ENCODE measurements at regions not wholly inside any gene's neighbourhood (a gene's known extent, or its start where the extent isn't known, plus 50 kb on each side); places are given as distances from the start of the nearest gene placed in this dataset.

DNA sequence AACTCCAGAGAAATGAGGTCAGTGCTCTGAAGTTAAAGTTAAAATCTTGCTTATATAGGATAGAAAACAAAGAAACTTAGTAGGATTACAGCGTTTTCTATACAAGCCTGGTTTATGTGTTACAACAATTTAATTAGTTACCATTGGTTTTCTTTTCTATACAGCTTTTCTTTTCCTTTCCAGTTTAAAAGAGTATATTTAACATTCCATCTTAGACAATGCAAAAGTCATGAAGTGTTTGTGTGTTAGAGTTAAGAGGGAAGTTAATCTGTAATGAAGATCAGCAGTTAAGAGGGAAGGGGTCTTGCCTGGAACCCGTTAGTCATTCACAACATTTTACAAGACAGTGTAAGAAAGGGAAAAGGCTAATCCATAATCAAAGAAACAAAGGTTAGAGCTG lies 338.3 kb downstream of the OTUD1 start:
- no peaks in the 10 kb centered on the region for H3K9me3 ChIP-seq (ENCODE audit: low read length)
- H3K4me1 ChIP-seq (ENCODE audit: insufficient read depth, low read length) = no peaks in the 10 kb centered on the region
- no peak overlapping the region for H3K27ac ChIP-seq (ENCODE audit: low read length)
- ChIA-PET POLR2A (ENCODE audit: unreplicated experiment) (no interaction called here), CTCF (no interaction called here)
- H3K4me3 ChIP-seq (ENCODE audit: low read length) = no peak overlapping the region
- DNase-seq (no peak), ATAC-seq (no peak)
- no peaks in the 10 kb centered on the region for H4K20me1 ChIP-seq (ENCODE audit: low read length)
- no peaks in the 10 kb centered on the region for H3K27me3 ChIP-seq (ENCODE audit: low read length)
- H3K4me2 ChIP-seq (ENCODE audit: low read length) = no peak overlapping the region
- H3K9me2 ChIP-seq (replicated peaks; ENCODE audit: low read length) = no peaks in the 10 kb centered on the region
- H3K79me2 ChIP-seq (ENCODE audit: low read length) = no peaks in the 10 kb centered on the region
- H3K36me3 ChIP-seq (ENCODE audit: low read depth, low read length) = no peaks in the 10 kb centered on the region
- H3K9ac ChIP-seq (ENCODE audit: low read length) = no peak overlapping the region
- intact Hi-C loops (cut with micrococcal nuclease) = no loop called here
- no peak overlapping the region for H2AFZ ChIP-seq (ENCODE audit: low read length)
- TF ChIP-seq EZH2 (IDR thresholded peaks at IDR 0.05; ENCODE audit: low read length, unreplicated experiment) (no peak), EZH2phosphoT487 (IDR thresholded peaks at IDR 0.05; ENCODE audit: borderline replicate concordance, low read length) (no peak)
- TF ChIP-seq, protein P1, sequence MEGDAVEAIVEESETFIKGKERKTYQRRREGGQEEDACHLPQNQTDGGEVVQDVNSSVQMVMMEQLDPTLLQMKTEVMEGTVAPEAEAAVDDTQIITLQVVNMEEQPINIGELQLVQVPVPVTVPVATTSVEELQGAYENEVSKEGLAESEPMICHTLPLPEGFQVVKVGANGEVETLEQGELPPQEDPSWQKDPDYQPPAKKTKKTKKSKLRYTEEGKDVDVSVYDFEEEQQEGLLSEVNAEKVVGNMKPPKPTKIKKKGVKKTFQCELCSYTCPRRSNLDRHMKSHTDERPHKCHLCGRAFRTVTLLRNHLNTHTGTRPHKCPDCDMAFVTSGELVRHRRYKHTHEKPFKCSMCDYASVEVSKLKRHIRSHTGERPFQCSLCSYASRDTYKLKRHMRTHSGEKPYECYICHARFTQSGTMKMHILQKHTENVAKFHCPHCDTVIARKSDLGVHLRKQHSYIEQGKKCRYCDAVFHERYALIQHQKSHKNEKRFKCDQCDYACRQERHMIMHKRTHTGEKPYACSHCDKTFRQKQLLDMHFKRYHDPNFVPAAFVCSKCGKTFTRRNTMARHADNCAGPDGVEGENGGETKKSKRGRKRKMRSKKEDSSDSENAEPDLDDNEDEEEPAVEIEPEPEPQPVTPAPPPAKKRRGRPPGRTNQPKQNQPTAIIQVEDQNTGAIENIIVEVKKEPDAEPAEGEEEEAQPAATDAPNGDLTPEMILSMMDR (conservative IDR thresholded peaks at IDR 0.05; ENCODE audit: low read depth, low read length) = no peak
- H3F3A ChIP-seq (ENCODE audit: low read length, unreplicated experiment) = no peaks in the 10 kb centered on the region
- no TSS peak for BruUV-seq (replicated peaks)

DNA sequence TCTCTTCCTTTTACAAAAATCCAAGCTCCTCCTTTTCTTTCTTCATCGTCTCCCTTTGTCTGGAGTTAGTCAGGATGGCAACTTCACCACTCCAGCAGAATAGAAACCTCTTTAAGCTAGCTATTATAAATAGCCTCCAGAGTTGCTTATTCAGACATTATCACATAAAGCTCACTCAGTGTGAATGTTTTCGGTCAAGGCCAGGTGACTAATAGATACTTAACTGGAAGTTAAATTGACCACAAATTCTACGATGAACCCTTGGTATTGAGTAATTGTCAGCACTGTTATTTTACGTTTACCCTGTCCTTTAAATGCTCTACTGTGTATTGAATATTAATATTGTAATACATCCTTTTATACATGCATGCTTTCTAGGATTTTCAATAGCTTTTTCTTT lies 340.4 kb downstream of the OTUD1 start:
- DNase-seq = no peak

DNA sequence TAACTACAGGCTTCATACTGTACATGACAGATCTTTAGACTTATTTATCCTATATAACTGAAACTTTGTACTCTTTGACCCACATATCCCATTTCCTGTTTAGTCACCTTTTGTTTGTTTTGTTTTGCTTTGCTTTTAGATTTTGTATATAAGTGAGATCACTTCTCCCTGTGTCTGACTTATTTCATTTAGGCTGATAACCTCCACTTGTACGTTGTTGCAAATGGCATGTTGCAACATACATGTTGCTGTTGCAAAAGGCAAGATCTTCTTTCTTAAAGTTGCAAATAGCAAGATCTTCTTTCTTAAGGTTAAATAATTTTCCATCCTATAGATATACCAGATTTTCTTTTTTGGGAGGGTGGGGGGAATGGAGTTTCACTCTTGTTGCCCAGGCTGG lies 341.5 kb downstream of the OTUD1 start:
- DNase-seq = no peak
- no TSS peak for BruUV-seq (replicated peaks)
- CTCF ChIA-PET = no interaction called here

More for the DNA sequence above, 340.4 kb downstream of the OTUD1 start:
- H3K79me2 ChIP-seq (ENCODE audit: low read length) = no peaks in the 10 kb centered on the region
- H3K4me2 ChIP-seq (ENCODE audit: low read length) = no peak overlapping the region
- H3F3A ChIP-seq (ENCODE audit: low read length, unreplicated experiment) = no peaks in the 10 kb centered on the region
- no peak overlapping the region for H3K9ac ChIP-seq (ENCODE audit: low read length)
- no peak for ATAC-seq
- no peaks in the 10 kb centered on the region for H3K9me3 ChIP-seq (ENCODE audit: low read length)
- no TSS peak for BruUV-seq (replicated peaks)
- no peak overlapping the region for H3K4me3 ChIP-seq (ENCODE audit: low read length)
- no peaks in the 10 kb centered on the region for H3K9me2 ChIP-seq (replicated peaks; ENCODE audit: low read length)
- no peaks in the 10 kb centered on the region for H3K4me1 ChIP-seq (ENCODE audit: insufficient read depth, low read length)
- no peaks in the 10 kb centered on the region for H3K36me3 ChIP-seq (ENCODE audit: low read depth, low read length)
- H4K20me1 ChIP-seq (ENCODE audit: low read length) = no peaks in the 10 kb centered on the region
- no peak for TF ChIP-seq EZH2 (IDR thresholded peaks at IDR 0.05; ENCODE audit: low read length, unreplicated experiment)
- TF ChIP-seq EZH2phosphoT487 (IDR thresholded peaks at IDR 0.05; ENCODE audit: borderline replicate concordance, low read length) = no peak
- TF ChIP-seq, protein P1 (conservative IDR thresholded peaks at IDR 0.05; ENCODE audit: low read depth, low read length) = no peak
- intact Hi-C loops (cut with micrococcal nuclease) = no loop called here
- ChIA-PET CTCF (no interaction called here), POLR2A (ENCODE audit: unreplicated experiment) (no interaction called here)
- H2AFZ ChIP-seq (ENCODE audit: low read length) = no peak overlapping the region
- H3K27ac ChIP-seq (ENCODE audit: low read length) = no peak overlapping the region
- H3K27me3 ChIP-seq (ENCODE audit: low read length) = no peaks in the 10 kb centered on the region

More for the DNA sequence above, 341.5 kb downstream of the OTUD1 start:
- no peak for ATAC-seq
- H3K4me1 ChIP-seq (ENCODE audit: insufficient read depth, low read length) = no peaks in the 10 kb centered on the region
- POLR2A ChIA-PET (ENCODE audit: unreplicated experiment) = no interaction called here
- H4K20me1 ChIP-seq (ENCODE audit: low read length) = no peaks in the 10 kb centered on the region
- no peaks in the 10 kb centered on the region for H3K9me3 ChIP-seq (ENCODE audit: low read length)
- no peak overlapping the region for H3K4me2 ChIP-seq (ENCODE audit: low read length)
- no peaks in the 10 kb centered on the region for H3K9me2 ChIP-seq (replicated peaks; ENCODE audit: low read length)
- no peak overlapping the region for H3K9ac ChIP-seq (ENCODE audit: low read length)
- H3K36me3 ChIP-seq (ENCODE audit: low read depth, low read length) = no peaks in the 10 kb centered on the region
- TF ChIP-seq EZH2phosphoT487 (IDR thresholded peaks at IDR 0.05; ENCODE audit: borderline replicate concordance, low read length) (no peak), EZH2 (IDR thresholded peaks at IDR 0.05; ENCODE audit: low read length, unreplicated experiment) (no peak)
- TF ChIP-seq, protein P1 (conservative IDR thresholded peaks at IDR 0.05; ENCODE audit: low read depth, low read length) = no peak
- H3K4me3 ChIP-seq (ENCODE audit: low read length) = no peak overlapping the region
- H3K27me3 ChIP-seq (ENCODE audit: low read length) = no peaks in the 10 kb centered on the region
- H3F3A ChIP-seq (ENCODE audit: low read length, unreplicated experiment) = no peaks in the 10 kb centered on the region
- H2AFZ ChIP-seq (ENCODE audit: low read length) = no peak overlapping the region
- no peaks in the 10 kb centered on the region for H3K79me2 ChIP-seq (ENCODE audit: low read length)
- intact Hi-C loops (cut with micrococcal nuclease) = no loop called here
- no peak overlapping the region for H3K27ac ChIP-seq (ENCODE audit: low read length)
